Sigmoid colon (tissue), 4 donors: ENCODE measurements at regions not wholly inside any gene's neighbourhood (a gene's known extent, or its start where the extent isn't known, plus 50 kb on each side); places are given as distances from the start of the nearest gene placed in this dataset.

ENCODE experiments used
- CTCF ChIP-seq, 4 experiments: fragments of 450-650 bp in 3 of 4; fragments of 200-600 bp in 1 of 4; IDR thresholded peaks; one replicate each; pipeline ENCODE4 v1.5.1; 2016 to 2019; ENCODE audit warnings: antibody characterized with exemption in 4 of 4, mild to moderate bottlenecking in 3 of 4, moderate library complexity in 2 of 4
- EP300 ChIP-seq, 4 donors: sonication (generic); formaldehyde crosslinking; IDR thresholded peaks; one replicate each; pipeline ENCODE4 v1.6.1; 2017; ENCODE audit warnings: antibody characterized with exemption in 4 of 4
- POLR2A ChIP-seq, 2 donors: fragments of 450-650 bp; IDR thresholded peaks; one replicate each; pipeline ENCODE4 v1.6.1; 2016; ENCODE audit warnings: antibody characterized with exemption in 2 of 2, mild to moderate bottlenecking in 2 of 2, moderate library complexity in 2 of 2
- POLR2AphosphoS5 ChIP-seq, 4 donors: sonication (generic); formaldehyde crosslinking; IDR thresholded peaks; one replicate each; pipeline ENCODE4 v1.6.1; 2017; ENCODE audit warnings: antibody characterized with exemption in 4 of 4

GRCh38 chr15:75117993-75118392, 83.7 kb upstream of the C15orf39 start:
- TF ChIP-seq EP300 (IDR thresholded peaks at IDR 0.05) (no peak), CTCF (IDR thresholded peaks at IDR 0.05) (no peak), POLR2A (IDR thresholded peaks at IDR 0.05) (no peak), POLR2AphosphoS5 (IDR thresholded peaks at IDR 0.05) (no peak)
